Keratinocyte (primary cell): ENCODE measurements at regions not wholly inside any gene's neighbourhood (a gene's known extent, or its start where the extent isn't known, plus 50 kb on each side); places are given as distances from the start of the nearest gene placed in this dataset.

Experiments used
- DNase-seq: peaks from one replicate; pipeline ENCODE4 v3.0.0-alpha.2; 2011; ENCODE audit warnings: low read depth, missing footprints, low spot score
- FAIRE-seq: peaks from 2 replicates; lab custom pipeline; 2011; peaks lifted over from hg19 to GRCh38; lab: Jason Lieb, UNC
- H2AFZ ChIP-seq: 2 replicates; pipeline ENCODE4 v1.6.0; 2012; ENCODE audit warnings: low read length, control low read depth, inconsistent platforms; ENCODE audit not compliant: control insufficient read depth
- H3K27ac ChIP-seq: 2 replicates; pipeline ENCODE4 v1.5.1; 2011; ENCODE audit warnings: low read length; ENCODE audit not compliant: control insufficient read depth, insufficient read depth
- H3K27me3 ChIP-seq: 3 replicates; pipeline ENCODE4 v1.6.0; 2011; ENCODE audit warnings: low read length; ENCODE audit not compliant: control insufficient read depth, insufficient read depth; ENCODE audit errors: extremely low read depth
- H3K36me3 ChIP-seq, 2 experiments: 2 replicates in 1 of 2; 3 replicates in 1 of 2; pipeline ENCODE4 v1.5.1; 2011; ENCODE audit warnings: low read length in 2 of 2, mild to moderate bottlenecking in 1 of 2; ENCODE audit not compliant: control insufficient read depth in 2 of 2, insufficient read depth in 2 of 2; ENCODE audit errors: extremely low read depth in 1 of 2
- H3K4me1 ChIP-seq: 3 replicates; pipeline ENCODE4 v1.5.1; 2011; ENCODE audit warnings: low read length; ENCODE audit not compliant: control insufficient read depth, insufficient read depth; ENCODE audit errors: extremely low read depth
- H3K4me2 ChIP-seq: 3 replicates; pipeline ENCODE4 v1.6.0; 2011; ENCODE audit warnings: low read depth, low read length; ENCODE audit not compliant: control insufficient read depth, insufficient read depth; ENCODE audit errors: extremely low read depth
- H3K4me3 ChIP-seq, 3 experiments: fragments of 200-600 bp in 1 of 3; sonication (generic) in 1 of 3; 2 replicates in 2 of 3; 3 replicates in 1 of 3; pipeline ENCODE4 v1.5.1; 2011 to 2016; ENCODE audit warnings: low read length in 3 of 3, mild to moderate bottlenecking in 3 of 3, control low read depth in 2 of 3, inconsistent platforms in 1 of 3, low read depth in 1 of 3, mixed read lengths in 1 of 3, mixed run types in 1 of 3, moderate library complexity in 1 of 3; ENCODE audit not compliant: control insufficient read depth in 2 of 3, insufficient read depth in 2 of 3; ENCODE audit errors: extremely low read depth in 1 of 3
- H3K79me2 ChIP-seq: 2 replicates; pipeline ENCODE4 v1.6.0; 2012; ENCODE audit warnings: low read length; ENCODE audit not compliant: control insufficient read depth, insufficient read depth
- H3K9ac ChIP-seq: 3 replicates; pipeline ENCODE4 v1.6.0; 2011; ENCODE audit warnings: low read length; ENCODE audit not compliant: control insufficient read depth, insufficient read depth; ENCODE audit errors: extremely low read depth
- H3K9me1 ChIP-seq: 3 replicates; pipeline ENCODE4 v1.6.0; 2011; ENCODE audit warnings: low read length; ENCODE audit not compliant: control insufficient read depth, insufficient read depth; ENCODE audit errors: extremely low read depth
- H3K9me3 ChIP-seq: 2 replicates; pipeline ENCODE4 v1.5.1; 2012; ENCODE audit warnings: low read depth, low read length; ENCODE audit not compliant: control insufficient read depth
- H4K20me1 ChIP-seq: 3 replicates; pipeline ENCODE4 v1.6.0; 2011; ENCODE audit warnings: low read length; ENCODE audit not compliant: control insufficient read depth, insufficient read depth; ENCODE audit errors: extremely low read depth
- EZH2 ChIP-seq: IDR thresholded peaks from one replicate; pipeline ENCODE4 v1.6.1; 2012; ENCODE audit warnings: inconsistent platforms, mild to moderate bottlenecking, low read length, moderate library complexity
- dilution Hi-C: fragments of 300-500 bp; cut with MboI; formaldehyde crosslinking; loops from one replicate; pipeline ENCODE4 v1.7.0; 2020; ENCODE audit warnings: low sequenced_read_pairs; ENCODE audit not compliant: extremely low pct_ligation_motif_present
- TF ChIP-seq, protein P1 (sequence below), 3 experiments: IDR thresholded peaks in 1 of 3; conservative IDR thresholded peaks in 1 of 3; optimal IDR thresholded peaks in 1 of 3; 2 replicates in 2 of 3; 3 replicates in 1 of 3; pipeline versions ENCODE3 to v1.5.1; 2011; ENCODE audit warnings: low read length in 3 of 3, mild to moderate bottlenecking in 3 of 3, moderate library complexity in 2 of 3, control low read depth in 1 of 3, inconsistent platforms in 1 of 3; ENCODE audit not compliant: insufficient read depth in 2 of 3; ENCODE audit errors: extremely low read depth in 1 of 3

DNA sequence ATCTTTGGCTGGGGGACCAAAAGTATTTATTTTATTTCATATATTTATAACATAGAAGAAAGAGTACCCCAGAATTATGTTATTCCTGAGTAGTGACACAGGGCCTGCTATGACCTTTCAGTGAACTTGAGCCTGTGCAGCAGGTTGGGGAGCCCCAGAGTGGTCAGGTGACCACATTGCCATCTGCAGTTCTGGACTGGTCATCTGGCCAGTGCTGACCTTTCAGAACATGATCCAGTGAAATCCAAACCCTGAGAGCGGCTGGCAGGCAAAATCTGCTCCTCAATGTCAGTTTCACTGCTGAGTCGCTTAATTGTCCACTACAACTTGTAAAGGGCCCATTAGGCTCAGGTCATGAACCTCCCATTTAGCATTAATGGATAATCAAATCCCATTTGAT, 336.7 kb upstream of the KCNH7 start:
- Histone ChIP-seq H3K4me2 (no peak overlapping the region), H3K79me2 (no peaks in the 10 kb centered on the region), H2AFZ (no peak overlapping the region), H3K27ac (no peak overlapping the region), H3K36me3 (no peaks in the 10 kb centered on the region), H3K9ac (no peak overlapping the region), H4K20me1 (no peaks in the 10 kb centered on the region), H3K4me1 (no peaks in the 10 kb centered on the region), H3K9me3 (no peaks in the 10 kb centered on the region), H3K4me3 (no peak overlapping the region), H3K27me3 (no peaks in the 10 kb centered on the region), H3K9me1 (no peaks in the 10 kb centered on the region)
- no peak for DNase-seq
- dilution Hi-C loops, result no loop called here
- no peak for FAIRE-seq
- TF ChIP-seq EZH2, result no peak
- TF ChIP-seq, protein P1, sequence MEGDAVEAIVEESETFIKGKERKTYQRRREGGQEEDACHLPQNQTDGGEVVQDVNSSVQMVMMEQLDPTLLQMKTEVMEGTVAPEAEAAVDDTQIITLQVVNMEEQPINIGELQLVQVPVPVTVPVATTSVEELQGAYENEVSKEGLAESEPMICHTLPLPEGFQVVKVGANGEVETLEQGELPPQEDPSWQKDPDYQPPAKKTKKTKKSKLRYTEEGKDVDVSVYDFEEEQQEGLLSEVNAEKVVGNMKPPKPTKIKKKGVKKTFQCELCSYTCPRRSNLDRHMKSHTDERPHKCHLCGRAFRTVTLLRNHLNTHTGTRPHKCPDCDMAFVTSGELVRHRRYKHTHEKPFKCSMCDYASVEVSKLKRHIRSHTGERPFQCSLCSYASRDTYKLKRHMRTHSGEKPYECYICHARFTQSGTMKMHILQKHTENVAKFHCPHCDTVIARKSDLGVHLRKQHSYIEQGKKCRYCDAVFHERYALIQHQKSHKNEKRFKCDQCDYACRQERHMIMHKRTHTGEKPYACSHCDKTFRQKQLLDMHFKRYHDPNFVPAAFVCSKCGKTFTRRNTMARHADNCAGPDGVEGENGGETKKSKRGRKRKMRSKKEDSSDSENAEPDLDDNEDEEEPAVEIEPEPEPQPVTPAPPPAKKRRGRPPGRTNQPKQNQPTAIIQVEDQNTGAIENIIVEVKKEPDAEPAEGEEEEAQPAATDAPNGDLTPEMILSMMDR (optimal IDR thresholded peaks at IDR 0.05 in 1 of 3, IDR thresholded peaks at IDR 0.05 in 1 of 3, conservative IDR thresholded peaks at IDR 0.05 in 1 of 3; ENCODE audit: extremely low read depth in 1 of 3, insufficient read depth in 2 of 3, low read length in 3 of 3), result no peak

DNA sequence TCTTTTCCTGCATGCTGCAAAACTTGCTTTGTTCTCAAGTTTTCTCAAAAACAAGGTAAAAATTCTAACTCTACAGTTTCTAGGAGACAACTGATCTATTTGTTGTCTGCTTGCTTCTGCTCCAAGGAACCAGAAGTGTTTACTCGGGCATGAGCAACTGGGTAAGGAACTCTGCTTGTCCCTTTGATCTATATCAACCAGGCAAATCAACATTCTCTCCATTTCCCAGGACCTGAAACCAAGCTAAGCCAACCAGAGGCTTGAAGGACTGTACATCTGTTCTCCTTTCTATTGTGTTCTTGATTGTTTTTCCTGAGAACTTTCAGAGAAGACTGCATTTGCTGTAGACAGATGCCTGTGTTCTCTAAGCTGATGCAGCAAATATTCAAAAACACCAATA, 335.0 kb upstream of the KCNH7 start:
- dilution Hi-C loops, result loop anchor here (25.0 kb wide), 1 partner anchor 1314 kb away; no protein-coding TSS in a partner anchor
- H3K27ac ChIP-seq, result no peak overlapping the region
- H3K9me3 ChIP-seq, result no peaks in the 10 kb centered on the region
- H3K4me2 ChIP-seq, result no peak overlapping the region
- DNase-seq, result no peak
- H3K9me1 ChIP-seq, result no peaks in the 10 kb centered on the region
- no peak for TF ChIP-seq EZH2
- TF ChIP-seq, protein P1 (optimal IDR thresholded peaks at IDR 0.05 in 1 of 3, IDR thresholded peaks at IDR 0.05 in 1 of 3, conservative IDR thresholded peaks at IDR 0.05 in 1 of 3; ENCODE audit: extremely low read depth in 1 of 3, insufficient read depth in 2 of 3, low read length in 3 of 3), result no peak
- no peaks in the 10 kb centered on the region for H3K36me3 ChIP-seq
- no peaks in the 10 kb centered on the region for H3K4me1 ChIP-seq
- H3K9ac ChIP-seq, result no peak overlapping the region
- no peaks in the 10 kb centered on the region for H3K79me2 ChIP-seq
- no peak overlapping the region for H3K4me3 ChIP-seq
- FAIRE-seq, result no peak
- H2AFZ ChIP-seq, result no peak overlapping the region
- H3K27me3 ChIP-seq, result no peaks in the 10 kb centered on the region
- H4K20me1 ChIP-seq, result no peaks in the 10 kb centered on the region
